Jurkat, Clone E6-1 (cell line): ENCODE measurements at regions not wholly inside any gene's neighbourhood (a gene's known extent, or its start where the extent isn't known, plus 50 kb on each side); places are given as distances from the start of the nearest gene placed in this dataset.
"Not testable (repeated sequence)": the region's sequence is repeated elsewhere in the genome, so short reads cannot be mapped to it uniquely, and the experiment has no call there.

Experiments
- DNase-seq: peaks from one replicate; pipeline ENCODE4 v3.0.0-alpha.2; 2011; ENCODE audit warnings: low read depth, low spot score
- H3K4me3 ChIP-seq: 2 replicates; pipeline ENCODE4 v1.5.1; 2011; ENCODE audit warnings: mild to moderate bottlenecking, low read length, control low read depth, moderate library complexity

- no peak overlapping the region for H3K4me3 ChIP-seq
Observed at GRCh38 chr9:94183240-94183999, 75.7 kb upstream of the ZNF169 start.

GRCh38 chr9:94188246-94188645, 70.9 kb upstream of the ZNF169 start:
- DNase-seq: no peak
- H3K4me3 ChIP-seq: no peak overlapping the region

More at GRCh38 chr9:94183240-94183999, 75.7 kb upstream of the ZNF169 start:
- DNase-seq: no peak

- not testable (repeated sequence) for DNase-seq, H3K4me3 ChIP-seq
Observed at GRCh38 chr9:94191706-94192105, 67.4 kb upstream of the ZNF169 start.

- no peak for DNase-seq
- no peak overlapping the region for H3K4me3 ChIP-seq
Observed at GRCh38 chr9:94198414-94198813, 60.7 kb upstream of the ZNF169 start.

GRCh38 chr9:94199776-94200175, 59.3 kb upstream of the ZNF169 start:
- no peak for DNase-seq

GRCh38 chr9:94204174-94204573, 54.9 kb upstream of the ZNF169 start:
- no peak overlapping the region for H3K4me3 ChIP-seq
- no peak for DNase-seq

More at GRCh38 chr9:94199776-94200175, 59.3 kb upstream of the ZNF169 start:
- no peak overlapping the region for H3K4me3 ChIP-seq

- DNase-seq: no peak
- no peak overlapping the region for H3K4me3 ChIP-seq
Observed at GRCh38 chr9:94207781-94208180, 51.3 kb upstream of the ZNF169 start.
